HG03520 (cell line): ENCODE measurements at regions not wholly inside any gene's neighbourhood (a gene's known extent, or its start where the extent isn't known, plus 50 kb on each side); places are given as distances from the start of the nearest gene placed in this dataset.

ENCODE experiments used
- ATAC-seq: cut with Tn5 transposase; IDR thresholded peaks from one replicate; pipeline ENCODE4 v1.9.1; 2021; ENCODE audit warnings: mild to moderate bottlenecking, moderate library complexity; ENCODE audit not compliant: unreplicated experiment

DNA sequence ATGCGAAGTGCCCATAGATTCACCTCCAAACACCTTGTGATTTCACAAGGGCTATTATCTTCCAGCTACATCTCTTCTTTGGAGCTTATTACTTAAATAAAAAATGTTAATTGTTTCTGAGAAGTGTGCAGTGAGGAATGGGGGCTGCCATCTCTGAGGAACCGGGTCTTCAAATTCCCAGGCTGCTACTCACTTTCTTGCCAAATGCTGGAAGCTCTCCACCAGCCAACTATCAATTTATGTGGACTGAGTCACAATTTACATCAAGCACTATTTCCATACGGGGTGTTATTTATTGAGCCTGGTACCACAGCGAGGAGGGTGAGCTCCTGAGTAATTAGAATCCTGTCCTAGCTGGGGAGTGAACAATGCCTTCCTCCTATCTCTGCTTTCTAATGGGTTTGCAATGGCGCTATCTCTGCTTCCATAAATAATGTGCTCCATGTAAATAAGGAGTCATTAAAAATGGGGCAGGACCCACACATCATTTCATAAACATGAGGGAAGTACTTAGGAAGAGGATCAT, 898.3 kb downstream of the VRK1 start:
- no peak for ATAC-seq

- ATAC-seq, result no peak
These were observed 900.6 kb downstream of the VRK1 start for GRCh38 chr14:97697772-97698171.

GRCh38 chr14:97699026-97699425, 901.8 kb downstream of the VRK1 start:
- ATAC-seq, result no peak

DNA sequence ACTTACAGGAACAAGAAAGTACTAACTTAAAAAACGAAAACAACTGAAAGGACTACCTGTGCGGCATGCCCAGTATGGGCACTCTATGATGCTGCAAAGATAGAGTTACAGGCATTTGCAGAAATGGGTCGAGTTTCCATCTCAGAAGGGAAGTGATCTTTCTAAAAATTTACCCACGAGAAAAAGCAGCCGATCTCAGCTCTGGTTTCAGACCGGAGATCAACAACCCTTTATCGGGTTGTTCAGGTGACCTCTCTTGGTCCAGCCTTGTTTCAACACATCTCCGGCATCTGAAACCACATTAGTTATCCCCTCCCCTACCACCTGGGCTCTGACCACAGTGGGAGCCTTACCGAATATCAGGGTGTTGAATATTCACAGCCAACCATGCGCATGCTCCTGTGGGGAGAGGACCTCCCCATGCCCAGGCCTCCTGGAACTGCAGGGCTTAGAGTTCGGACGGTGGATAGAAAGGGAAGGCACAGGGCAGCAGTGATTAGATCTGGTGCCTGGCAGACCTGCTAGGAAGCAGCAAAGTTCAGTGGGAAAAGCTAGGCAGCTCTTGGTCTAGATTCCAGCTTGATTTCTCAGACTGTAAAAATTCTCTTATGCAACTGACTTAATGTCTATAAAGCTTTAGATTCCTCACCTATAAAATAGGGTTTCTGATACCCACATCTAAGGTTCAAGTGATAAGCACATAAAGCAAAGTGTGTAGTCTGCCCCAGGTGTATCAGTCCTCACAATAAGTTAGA, 906.0 kb downstream of the VRK1 start:
- no peak for ATAC-seq

GRCh38 chr14:97704316-97704885, 907.2 kb downstream of the VRK1 start:
- ATAC-seq, result no peak

- ATAC-seq, result no peak
These were observed 907.9 kb downstream of the VRK1 start for GRCh38 chr14:97705107-97705506.

DNA sequence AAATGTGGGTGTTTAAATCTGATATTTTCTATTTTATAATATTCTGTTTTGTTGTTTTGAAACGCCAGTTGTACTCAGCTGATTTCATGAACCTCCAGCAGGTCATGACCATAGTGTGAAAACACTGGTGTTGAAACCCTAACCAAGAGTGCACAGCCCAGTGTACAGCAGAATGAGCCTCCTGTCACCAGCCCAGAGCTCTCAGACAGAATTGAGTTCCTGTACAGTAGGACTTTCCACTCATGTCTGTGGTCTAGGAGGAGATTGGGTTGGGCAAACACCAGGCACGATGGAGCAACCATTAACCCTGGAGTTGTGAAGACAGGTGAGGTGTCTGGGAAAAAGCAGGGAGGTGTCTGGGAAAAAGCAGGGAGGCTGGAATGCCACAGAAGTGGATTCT, 908.8 kb downstream of the VRK1 start:
- ATAC-seq, result no peak

GRCh38 chr14:97706819-97707218, 909.6 kb downstream of the VRK1 start:
- no peak for ATAC-seq

DNA sequence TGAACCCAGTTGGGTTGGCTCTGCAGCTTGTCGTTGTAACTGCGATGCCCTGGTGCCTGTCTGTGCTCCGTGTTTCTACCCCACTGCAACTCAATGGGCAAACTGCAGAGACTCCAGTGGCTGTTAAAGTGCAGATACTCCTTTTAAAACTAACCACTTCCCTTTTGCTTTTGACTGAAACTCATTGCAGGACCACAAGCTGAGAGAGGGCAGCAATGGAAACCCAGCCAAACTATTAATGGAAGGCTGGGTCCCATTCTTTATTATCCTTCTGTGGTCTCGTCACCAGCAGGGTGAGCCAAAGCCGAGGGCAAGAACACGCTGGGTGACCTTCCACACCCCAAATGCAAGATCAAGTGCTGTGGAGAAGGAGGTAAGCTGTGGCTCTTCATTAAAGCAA, 910.4 kb downstream of the VRK1 start:
- ATAC-seq, result no peak

GRCh38 chr14:97709552-97709951, 912.4 kb downstream of the VRK1 start:
- no peak for ATAC-seq

DNA sequence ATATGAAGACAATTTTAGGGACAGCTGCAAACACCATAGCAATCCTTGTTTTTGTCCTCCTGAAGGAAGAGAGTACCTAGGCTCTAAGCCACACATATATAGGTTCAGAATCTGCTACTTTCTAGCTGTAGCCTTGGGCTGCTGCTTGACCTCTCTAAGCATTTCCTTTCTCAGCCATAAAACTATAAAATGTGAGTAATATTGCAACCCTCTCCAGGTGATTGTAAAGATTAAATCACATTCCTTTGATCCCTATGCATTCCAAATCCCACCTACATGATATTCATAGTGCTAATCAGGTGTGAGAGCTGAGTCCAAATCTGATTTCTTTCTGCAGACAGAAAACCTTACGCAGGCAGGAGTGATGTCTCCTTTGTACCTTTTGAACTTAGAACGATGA, 913.5 kb downstream of the VRK1 start:
- no peak for ATAC-seq

DNA sequence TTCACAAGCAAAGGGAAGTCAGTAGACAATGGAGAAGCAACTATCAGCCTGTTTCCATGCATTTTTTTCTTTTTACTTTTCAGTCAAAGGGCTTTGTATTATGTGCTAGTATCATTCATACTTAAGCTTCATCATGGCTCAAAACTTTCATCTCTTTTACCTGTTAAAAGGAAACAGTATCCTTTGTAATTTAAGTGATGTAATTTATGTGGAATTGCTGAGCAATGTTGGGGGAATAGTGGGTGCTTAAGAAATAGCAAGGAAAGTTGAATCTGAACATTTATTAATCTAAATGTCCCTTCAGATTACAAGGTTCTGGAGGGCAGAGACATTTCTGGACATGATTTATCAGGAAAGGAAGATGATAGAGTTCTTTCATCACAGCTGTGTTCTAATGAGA, 915.3 kb downstream of the VRK1 start:
- no peak for ATAC-seq

DNA sequence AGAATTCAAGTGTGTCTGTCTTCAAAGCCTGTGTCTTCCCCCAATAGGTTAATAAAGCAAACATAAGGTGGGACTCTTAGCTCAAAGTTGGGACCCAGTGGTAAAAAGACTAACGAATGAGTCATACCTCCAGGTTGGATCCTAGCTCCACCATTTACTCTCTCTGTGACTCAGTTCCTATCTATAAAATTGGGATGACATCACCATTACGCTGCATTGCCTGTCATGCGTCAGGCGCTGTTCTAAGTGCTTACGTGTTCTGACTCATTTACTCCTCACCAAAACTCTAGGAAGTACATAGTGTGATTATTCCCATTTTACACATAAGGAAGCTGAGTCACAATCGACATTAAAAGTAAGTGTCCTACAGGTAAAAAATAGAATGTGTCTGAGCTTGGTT, 915.8 kb downstream of the VRK1 start:
- ATAC-seq, result no peak

GRCh38 chr14:97718886-97719442, 921.8 kb downstream of the VRK1 start:
- ATAC-seq, result no peak

GRCh38 chr14:97719931-97720330, 922.7 kb downstream of the VRK1 start:
- no peak for ATAC-seq

GRCh38 chr14:97723351-97723750, 926.2 kb downstream of the VRK1 start:
- no peak for ATAC-seq

DNA sequence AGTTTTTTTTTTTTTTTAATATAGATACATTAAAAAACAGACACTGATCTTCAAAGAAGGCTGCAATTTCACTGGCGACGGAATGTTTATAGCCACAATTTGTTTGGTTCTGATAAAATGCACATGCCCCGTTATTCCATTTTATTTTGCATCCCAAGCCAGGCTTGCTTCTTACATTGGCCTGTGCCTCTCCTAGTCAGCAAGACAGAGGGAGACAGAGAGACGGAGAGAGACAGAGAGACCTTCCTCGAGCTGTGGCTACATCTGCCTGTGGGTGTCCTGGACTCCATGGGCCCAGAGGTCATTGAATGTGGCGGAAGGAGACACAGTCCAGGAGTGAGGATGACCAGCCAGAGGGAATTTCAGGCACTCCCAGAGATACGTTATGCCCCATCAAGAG, 926.6 kb downstream of the VRK1 start:
- ATAC-seq, result no peak

GRCh38 chr14:97724265-97724731, 927.1 kb downstream of the VRK1 start:
- no peak for ATAC-seq

GRCh38 chr14:97726676-97727075, 929.5 kb downstream of the VRK1 start:
- no peak for ATAC-seq

- ATAC-seq, result no peak
These were observed 933.5 kb downstream of the VRK1 start for GRCh38 chr14:97730706-97731105.

DNA sequence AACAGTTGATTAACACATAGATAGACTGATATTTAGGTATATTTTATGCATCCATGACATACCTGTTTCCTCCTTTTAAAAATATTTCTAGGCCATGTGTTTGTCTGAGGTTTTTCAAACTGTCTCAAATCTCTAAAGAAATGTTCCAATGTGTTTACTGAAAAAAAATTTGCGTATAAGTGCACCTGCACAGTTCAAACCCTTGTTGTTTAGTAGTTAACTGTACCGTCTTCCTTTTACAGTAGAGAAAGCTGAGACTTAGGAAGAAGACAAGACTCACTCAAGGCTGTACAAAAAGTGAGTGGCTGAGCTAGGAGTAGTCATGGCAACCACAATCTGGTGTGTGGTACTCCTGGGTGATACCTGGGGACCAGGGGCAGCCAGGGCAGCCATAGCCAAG, 934.6 kb downstream of the VRK1 start:
- ATAC-seq, result no peak

- no peak for ATAC-seq
These were observed 950.1 kb downstream of the VRK1 start for GRCh38 chr14:97747316-97747715.
